OCI-LY3 (cell line): ENCODE measurements at regions not wholly inside any gene's neighbourhood (a gene's known extent, or its start where the extent isn't known, plus 50 kb on each side); places are given as distances from the start of the nearest gene placed in this dataset.

Experiments used
- H2AFZ ChIP-seq: fragments of 200-600, 300-600 bp; shearing (Covaris generic); 2 replicates; pipeline ENCODE4 v1.6.0; 2014; ENCODE audit warnings: antibody characterized with exemption, low read depth, low read length
- H3K27ac ChIP-seq: fragments of 200-600, 300-600 bp; sonication (generic); 2 replicates; pipeline ENCODE4 v1.5.1; 2014; ENCODE audit warnings: mild to moderate bottlenecking, low read length, moderate library complexity, mixed read lengths
- H3K27me3 ChIP-seq: fragments of 200-600, 300-600 bp; sonication (generic); 2 replicates; pipeline ENCODE4 v1.6.1; 2014; ENCODE audit warnings: low read depth, low read length, mixed read lengths
- H3K36me3 ChIP-seq: fragments of 200-600, 300-600 bp; sonication (generic); replicated peaks from 2 replicates; pipeline ENCODE3; 2014; ENCODE audit warnings: low read depth, low read length, mixed read lengths
- H3K4me1 ChIP-seq: fragments of 300-600, 200-600 bp; sonication (generic); 2 replicates; pipeline ENCODE4 v1.6.1; 2014; ENCODE audit warnings: low read length, mixed read lengths
- H3K4me2 ChIP-seq: fragments of 200-600, 300-600 bp; sonication (generic); 2 replicates; pipeline ENCODE4 v1.6.1; 2014; ENCODE audit warnings: low read length, mixed read lengths
- H3K4me3 ChIP-seq: fragments of 300-600, 200-600 bp; sonication (generic); 2 replicates; pipeline ENCODE4 v1.5.1; 2014; ENCODE audit warnings: antibody characterized with exemption, mild to moderate bottlenecking, low read length, moderate library complexity
- H3K79me2 ChIP-seq: fragments of 300-600, 200-600 bp; shearing (Covaris generic); 2 replicates; pipeline ENCODE4 v1.6.1; 2014; ENCODE audit warnings: mild to moderate bottlenecking, low read length, mixed read lengths
- H3K9ac ChIP-seq: fragments of 300-600, 200-600 bp; shearing (Covaris generic); 2 replicates; pipeline ENCODE4 v1.6.0; 2014; ENCODE audit warnings: mild to moderate bottlenecking, low read length, moderate library complexity
- H3K9me3 ChIP-seq: fragments of 200-600, 300-600 bp; shearing (Covaris generic); 2 replicates; pipeline ENCODE4 v1.6.1; 2014; ENCODE audit warnings: low read length, mixed read lengths; ENCODE audit not compliant: insufficient read depth
- H4K20me1 ChIP-seq: fragments of 200-600, 300-600 bp; sonication (generic); 2 replicates; pipeline ENCODE4 v1.6.1; 2016; ENCODE audit warnings: low read length, mixed read lengths; ENCODE audit not compliant: insufficient read depth
- EZH2phosphoT487 ChIP-seq: fragments of 200-600 bp; shearing (Covaris generic); IDR thresholded peaks from 2 replicates; pipeline ENCODE4 v1.6.1; 2018; ENCODE audit warnings: antibody characterized with exemption, mixed run types, low read depth
- TF ChIP-seq, protein P1 (sequence below): fragments of 200-600, 300-600 bp; sonication (generic); IDR thresholded peaks from 2 replicates; pipeline ENCODE4 v1.5.1; 2014; ENCODE audit warnings: antibody characterized with exemption, low read length, low read depth

DNA sequence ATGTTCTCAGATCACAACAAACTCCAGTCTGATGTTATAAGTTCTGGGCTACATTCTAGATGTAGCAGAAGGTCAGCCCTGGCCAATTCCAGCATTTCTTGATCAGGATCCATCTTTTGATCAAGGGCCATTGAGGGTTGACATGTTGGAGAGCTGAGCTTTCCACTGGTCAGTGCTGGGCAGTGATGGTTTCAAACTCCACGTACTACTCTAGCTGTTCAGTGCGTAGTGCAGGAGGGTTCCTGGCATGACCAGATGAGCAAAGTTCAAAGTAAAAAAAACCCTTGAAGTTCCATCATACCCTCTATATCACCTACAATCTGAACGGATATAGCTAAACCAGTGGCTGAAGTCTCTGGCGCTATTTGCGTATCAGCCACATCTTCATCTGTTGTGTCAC is 210.4 kb upstream of the OSR1 start:
- H3K27me3 ChIP-seq: peaks cover 9% of the 10 kb centered on the region; the same call in 1 of the 2 replicates
- H3K27ac ChIP-seq: no peak overlapping the region
- no peak overlapping the region for H2AFZ ChIP-seq
- no peak for TF ChIP-seq EZH2phosphoT487
- TF ChIP-seq, protein P1, sequence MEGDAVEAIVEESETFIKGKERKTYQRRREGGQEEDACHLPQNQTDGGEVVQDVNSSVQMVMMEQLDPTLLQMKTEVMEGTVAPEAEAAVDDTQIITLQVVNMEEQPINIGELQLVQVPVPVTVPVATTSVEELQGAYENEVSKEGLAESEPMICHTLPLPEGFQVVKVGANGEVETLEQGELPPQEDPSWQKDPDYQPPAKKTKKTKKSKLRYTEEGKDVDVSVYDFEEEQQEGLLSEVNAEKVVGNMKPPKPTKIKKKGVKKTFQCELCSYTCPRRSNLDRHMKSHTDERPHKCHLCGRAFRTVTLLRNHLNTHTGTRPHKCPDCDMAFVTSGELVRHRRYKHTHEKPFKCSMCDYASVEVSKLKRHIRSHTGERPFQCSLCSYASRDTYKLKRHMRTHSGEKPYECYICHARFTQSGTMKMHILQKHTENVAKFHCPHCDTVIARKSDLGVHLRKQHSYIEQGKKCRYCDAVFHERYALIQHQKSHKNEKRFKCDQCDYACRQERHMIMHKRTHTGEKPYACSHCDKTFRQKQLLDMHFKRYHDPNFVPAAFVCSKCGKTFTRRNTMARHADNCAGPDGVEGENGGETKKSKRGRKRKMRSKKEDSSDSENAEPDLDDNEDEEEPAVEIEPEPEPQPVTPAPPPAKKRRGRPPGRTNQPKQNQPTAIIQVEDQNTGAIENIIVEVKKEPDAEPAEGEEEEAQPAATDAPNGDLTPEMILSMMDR: no peak
- no peaks in the 10 kb centered on the region for H3K4me1 ChIP-seq
- H3K36me3 ChIP-seq: no peaks in the 10 kb centered on the region
- no peaks in the 10 kb centered on the region for H3K9me3 ChIP-seq
- no peak overlapping the region for H3K4me3 ChIP-seq
- no peaks in the 10 kb centered on the region for H3K79me2 ChIP-seq
- no peak overlapping the region for H3K9ac ChIP-seq
- H3K4me2 ChIP-seq: no peak overlapping the region
- H4K20me1 ChIP-seq: no peaks in the 10 kb centered on the region

DNA sequence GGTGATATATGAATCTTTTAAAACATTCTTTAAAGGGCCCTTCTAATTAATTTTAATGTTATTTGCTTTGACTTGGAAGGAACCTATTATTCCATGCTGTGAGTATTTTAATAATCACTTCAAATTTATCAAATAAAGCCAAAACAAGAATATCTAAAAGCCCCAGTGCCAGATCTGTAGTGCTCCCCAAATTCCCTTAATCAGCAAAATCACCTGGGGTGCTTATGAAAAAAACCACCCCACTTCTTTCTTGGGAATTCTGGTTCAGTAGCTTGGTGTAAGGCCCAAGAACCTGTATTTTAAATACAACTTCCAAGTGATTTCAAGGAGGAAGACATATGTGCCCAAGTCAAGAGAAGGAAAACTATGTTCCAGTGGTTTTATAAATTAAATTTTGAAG is 202.4 kb upstream of the OSR1 start:
- Histone ChIP-seq H4K20me1 (no peaks in the 10 kb centered on the region), H2AFZ (no peak overlapping the region), H3K27ac (no peak overlapping the region), H3K9me3 (no peaks in the 10 kb centered on the region), H3K79me2 (no peaks in the 10 kb centered on the region), H3K4me1 (peaks cover 27% of the 10 kb centered on the region), H3K4me2 (peak overlapping the region; percentile 44), H3K36me3 (no peaks in the 10 kb centered on the region), H3K9ac (no peak overlapping the region), H3K4me3 (no peak overlapping the region), H3K27me3 (no peaks in the 10 kb centered on the region)
- no peak for TF ChIP-seq EZH2phosphoT487
- TF ChIP-seq, protein P1: no peak

DNA sequence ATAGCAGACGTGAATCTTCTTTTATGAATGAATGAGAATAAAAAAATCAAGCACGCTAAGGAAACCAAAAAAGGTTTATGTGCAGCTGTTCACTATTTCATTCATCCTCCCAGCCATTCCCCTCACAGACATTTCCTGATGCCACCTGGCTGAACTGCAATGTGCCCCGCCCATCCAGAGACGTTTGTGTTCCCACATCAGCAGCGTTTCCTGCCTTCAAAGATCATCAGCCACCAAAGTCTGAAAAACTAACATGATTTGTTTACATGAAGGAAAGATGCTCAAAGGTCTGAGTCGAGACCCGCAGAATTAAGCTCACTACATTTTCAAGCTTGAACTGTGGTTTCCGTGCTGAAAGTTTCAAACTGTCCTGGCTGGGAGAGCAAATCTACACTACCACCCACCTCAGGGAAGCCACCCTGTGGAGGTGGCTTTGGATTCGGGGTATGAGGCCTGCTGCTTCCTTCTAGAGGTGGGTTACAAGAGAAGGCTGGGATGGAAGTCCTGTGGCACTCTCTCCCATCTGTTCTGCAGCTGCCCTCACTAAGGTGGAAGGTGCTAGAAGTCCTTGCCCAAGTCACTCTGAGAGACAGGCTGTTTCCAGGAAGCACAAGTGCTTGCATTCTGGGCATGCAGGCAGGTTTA is 201.3 kb upstream of the OSR1 start:
- H3K9me3 ChIP-seq: no peaks in the 10 kb centered on the region
- no peak overlapping the region for H2AFZ ChIP-seq
- H4K20me1 ChIP-seq: no peaks in the 10 kb centered on the region
- no peak overlapping the region for H3K9ac ChIP-seq
- H3K79me2 ChIP-seq: no peaks in the 10 kb centered on the region
- no peaks in the 10 kb centered on the region for H3K36me3 ChIP-seq
- H3K4me3 ChIP-seq: no peak overlapping the region
- H3K27me3 ChIP-seq: no peaks in the 10 kb centered on the region
- TF ChIP-seq, protein P1: no peak
- no peak for TF ChIP-seq EZH2phosphoT487
- peaks cover 30% of the 10 kb centered on the region for H3K4me1 ChIP-seq
- peak overlapping the region; percentile 44; the same call in 1 of the 2 replicates for H3K4me2 ChIP-seq
- H3K27ac ChIP-seq: no peak overlapping the region

DNA sequence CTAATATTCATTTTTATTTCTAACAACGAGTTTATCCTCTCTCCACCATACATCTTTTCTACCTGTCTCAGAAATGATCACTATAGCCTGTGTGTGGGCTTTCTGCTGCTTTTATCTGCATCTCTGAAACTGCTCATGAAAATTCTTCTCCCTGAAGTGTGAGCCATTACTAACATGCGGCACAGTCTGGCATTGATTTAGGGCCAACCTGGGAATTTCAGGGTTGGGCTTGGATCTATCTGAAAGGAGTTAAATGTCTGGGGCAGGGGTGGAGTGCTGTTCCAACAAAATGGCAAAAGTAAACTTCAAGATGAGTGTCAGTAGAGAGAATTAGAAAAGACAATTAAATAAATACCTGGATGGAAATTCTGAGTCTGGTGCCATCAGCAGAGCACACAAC is 198.2 kb upstream of the OSR1 start:
- Histone ChIP-seq H3K36me3 (no peaks in the 10 kb centered on the region), H3K79me2 (no peaks in the 10 kb centered on the region), H3K4me3 (no peak overlapping the region), H3K4me1 (peaks cover 44% of the 10 kb centered on the region), H3K4me2 (no peak overlapping the region), H3K9me3 (no peaks in the 10 kb centered on the region), H3K27me3 (0 out of 2 replicates have a peak, but pooled peaks cover 3% of the 10 kb centered on the region), H2AFZ (no peak overlapping the region), H4K20me1 (no peaks in the 10 kb centered on the region), H3K9ac (no peak overlapping the region), H3K27ac (no peak overlapping the region)
- TF ChIP-seq, protein P1: no peak
- TF ChIP-seq EZH2phosphoT487: no peak
